ENCODE measurements at regions not wholly inside any gene's neighbourhood (a gene's known extent, or its start where the extent isn't known, plus 50 kb on each side); places are given as distances from the start of the nearest gene placed in this dataset.

DNA sequence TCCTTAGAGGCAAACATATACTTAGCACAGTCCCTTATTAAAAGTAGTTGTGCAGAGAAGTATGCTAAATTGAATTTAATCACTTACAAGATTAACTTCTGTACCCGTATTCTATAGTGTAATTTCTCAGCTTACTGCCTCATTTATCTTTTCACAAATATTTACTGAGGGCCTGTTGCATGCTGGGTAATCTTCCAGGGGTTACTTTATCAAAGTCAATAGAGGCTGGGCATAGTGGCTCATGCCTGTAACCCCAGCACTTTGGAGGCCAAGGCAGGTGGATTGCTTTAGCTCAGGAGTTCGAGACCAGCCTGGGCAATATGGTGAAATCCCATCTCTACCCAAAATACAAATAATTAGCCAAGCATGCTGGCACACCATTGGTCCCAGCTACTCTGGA is 111.7 kb upstream of the RAB27B start:
- H3K9me3 ChIP-seq (ENCODE audit: insufficient read depth, low read length), result no peaks in the 10 kb centered on the region
- no peaks in the 10 kb centered on the region for H3K4me1 ChIP-seq (ENCODE audit: insufficient read depth, insufficient read length)
- TF ChIP-seq SUZ12 (IDR thresholded peaks at IDR 0.05; ENCODE audit: extremely low read depth, insufficient read depth, insufficient read length) (no peak), ZNF274 (IDR thresholded peaks at IDR 0.05; ENCODE audit: low read depth, low read length) (no peak), YY1 (IDR thresholded peaks at IDR 0.05; ENCODE audit: insufficient read depth, insufficient read length) (no peak)

DNA sequence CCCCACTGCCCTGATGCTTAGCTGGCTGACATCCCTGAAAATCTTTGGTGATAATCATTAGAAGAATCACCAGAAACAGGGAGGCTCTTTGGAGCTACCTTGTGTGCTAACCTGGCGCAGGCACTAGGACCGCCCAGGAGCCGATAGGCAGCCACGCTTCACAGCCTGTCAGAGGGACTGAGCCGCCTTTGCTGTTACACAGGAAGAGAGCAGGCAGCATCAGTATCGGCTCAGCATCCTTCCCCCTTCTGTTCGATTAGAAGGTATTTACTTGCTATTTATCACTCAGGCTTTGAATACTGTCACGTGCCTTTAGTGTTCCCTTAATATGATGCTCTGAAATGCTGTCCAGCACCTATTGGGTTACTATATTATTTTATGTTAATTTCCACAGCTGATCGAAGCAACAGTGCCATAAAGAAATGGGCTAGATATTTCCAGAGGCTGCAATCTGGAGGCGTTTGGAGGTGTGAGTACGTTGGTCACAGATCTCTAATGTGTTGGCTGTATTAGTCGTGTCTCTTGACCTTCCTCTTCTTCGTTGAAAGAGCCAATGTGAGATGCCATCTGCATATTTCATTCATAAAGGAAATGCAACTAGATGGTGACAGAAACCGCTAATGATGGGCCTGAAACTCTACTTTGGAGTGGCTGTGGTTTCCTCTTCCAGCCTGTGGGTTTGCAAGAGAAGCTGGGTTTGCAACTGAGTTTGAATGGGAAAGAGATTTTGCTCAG is 110.4 kb upstream of the RAB27B start:
- TF ChIP-seq YY1 (IDR thresholded peaks at IDR 0.05; ENCODE audit: insufficient read depth, insufficient read length) (no peak), ZNF274 (IDR thresholded peaks at IDR 0.05; ENCODE audit: low read depth, low read length) (no peak), SUZ12 (IDR thresholded peaks at IDR 0.05; ENCODE audit: extremely low read depth, insufficient read depth, insufficient read length) (no peak)
- H3K4me3 ChIP-seq (ENCODE audit: insufficient read length, low read depth), result no peak overlapping the region
- H3K9me3 ChIP-seq (ENCODE audit: insufficient read depth, low read length), result no peaks in the 10 kb centered on the region
- no peaks in the 10 kb centered on the region for H3K4me1 ChIP-seq (ENCODE audit: insufficient read depth, insufficient read length)
- H3K9ac ChIP-seq (ENCODE audit: insufficient read length, low read depth), result no peak overlapping the region
- no peaks in the 10 kb centered on the region for H3K36me3 ChIP-seq (ENCODE audit: insufficient read depth, insufficient read length, low read length)
- H3K27me3 ChIP-seq (ENCODE audit: insufficient read depth, insufficient read length), result no peaks in the 10 kb centered on the region
- no peak for DNase-seq (ENCODE audit: low read depth, low spot score)

More for the DNA sequence above, 111.7 kb upstream of the RAB27B start:
- no peak for DNase-seq (ENCODE audit: low read depth, low spot score)
- Histone ChIP-seq H3K9ac (ENCODE audit: insufficient read length, low read depth) (no peak overlapping the region), H3K27me3 (ENCODE audit: insufficient read depth, insufficient read length) (no peaks in the 10 kb centered on the region), H3K4me3 (ENCODE audit: insufficient read length, low read depth) (no peak overlapping the region), H3K36me3 (ENCODE audit: insufficient read depth, insufficient read length, low read length) (no peaks in the 10 kb centered on the region)

- Histone ChIP-seq H3K9ac (ENCODE audit: insufficient read length, low read depth) (no peak overlapping the region), H3K4me3 (ENCODE audit: insufficient read length, low read depth) (no peak overlapping the region), H3K36me3 (ENCODE audit: insufficient read depth, insufficient read length, low read length) (no peaks in the 10 kb centered on the region), H3K27me3 (ENCODE audit: insufficient read depth, insufficient read length) (no peaks in the 10 kb centered on the region), H3K9me3 (ENCODE audit: insufficient read depth, low read length) (no peaks in the 10 kb centered on the region), H3K4me1 (ENCODE audit: insufficient read depth, insufficient read length) (no peaks in the 10 kb centered on the region)
- DNase-seq (ENCODE audit: low read depth, low spot score), result no peak
- TF ChIP-seq YY1 (IDR thresholded peaks at IDR 0.05; ENCODE audit: insufficient read depth, insufficient read length) (no peak), SUZ12 (IDR thresholded peaks at IDR 0.05; ENCODE audit: extremely low read depth, insufficient read depth, insufficient read length) (no peak), ZNF274 (IDR thresholded peaks at IDR 0.05; ENCODE audit: low read depth, low read length) (no peak)
Measured at GRCh38 chr18:54718408-54718773, 109.9 kb upstream of the RAB27B start.

GRCh38 chr18:54720620-54721019 is 107.7 kb upstream of the RAB27B start:
- Histone ChIP-seq H3K27me3 (ENCODE audit: insufficient read depth, insufficient read length) (no peaks in the 10 kb centered on the region), H3K36me3 (ENCODE audit: insufficient read depth, insufficient read length, low read length) (no peaks in the 10 kb centered on the region), H3K9me3 (ENCODE audit: insufficient read depth, low read length) (no peaks in the 10 kb centered on the region), H3K4me3 (ENCODE audit: insufficient read length, low read depth) (no peak overlapping the region), H3K4me1 (ENCODE audit: insufficient read depth, insufficient read length) (no peaks in the 10 kb centered on the region), H3K9ac (ENCODE audit: insufficient read length, low read depth) (no peak overlapping the region)
- TF ChIP-seq ZNF274 (IDR thresholded peaks at IDR 0.05; ENCODE audit: low read depth, low read length) (no peak), SUZ12 (IDR thresholded peaks at IDR 0.05; ENCODE audit: extremely low read depth, insufficient read depth, insufficient read length) (no peak), YY1 (IDR thresholded peaks at IDR 0.05; ENCODE audit: insufficient read depth, insufficient read length) (no peak)
- DNase-seq (ENCODE audit: low read depth, low spot score), result no peak

GRCh38 chr18:54726143-54726542 is 102.1 kb upstream of the RAB27B start:
- Histone ChIP-seq H3K27me3 (ENCODE audit: insufficient read depth, insufficient read length) (no peaks in the 10 kb centered on the region), H3K4me1 (ENCODE audit: insufficient read depth, insufficient read length) (no peaks in the 10 kb centered on the region), H3K36me3 (ENCODE audit: insufficient read depth, insufficient read length, low read length) (no peaks in the 10 kb centered on the region), H3K9me3 (ENCODE audit: insufficient read depth, low read length) (no peaks in the 10 kb centered on the region), H3K9ac (ENCODE audit: insufficient read length, low read depth) (no peak overlapping the region), H3K4me3 (ENCODE audit: insufficient read length, low read depth) (no peak overlapping the region)
- DNase-seq (ENCODE audit: low read depth, low spot score), result no peak
- TF ChIP-seq ZNF274 (IDR thresholded peaks at IDR 0.05; ENCODE audit: low read depth, low read length) (no peak), SUZ12 (IDR thresholded peaks at IDR 0.05; ENCODE audit: extremely low read depth, insufficient read depth, insufficient read length) (no peak), YY1 (IDR thresholded peaks at IDR 0.05; ENCODE audit: insufficient read depth, insufficient read length) (no peak)

DNA sequence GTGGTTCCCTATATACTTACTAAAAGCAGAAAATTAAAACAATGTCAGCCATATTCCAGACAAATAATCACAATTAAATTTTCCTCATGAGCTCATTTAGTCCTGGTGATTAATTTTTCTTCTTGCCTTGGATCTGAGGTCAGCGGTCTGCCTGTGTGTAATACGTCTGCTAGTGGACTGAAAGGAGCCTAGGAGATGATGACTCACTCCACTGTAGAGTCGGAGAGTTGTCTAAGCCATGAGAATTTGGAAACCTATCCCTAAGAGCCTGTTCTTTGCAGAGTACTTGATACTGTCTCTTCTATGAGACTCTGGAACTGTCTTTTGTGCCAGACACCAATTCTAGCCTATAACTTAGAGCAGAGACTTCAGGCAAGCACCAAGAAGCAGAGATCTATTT is 94.2 kb upstream of the RAB27B start:
- Histone ChIP-seq H3K9ac (ENCODE audit: insufficient read length, low read depth) (no peak overlapping the region), H3K4me3 (ENCODE audit: insufficient read length, low read depth) (no peak overlapping the region), H3K27me3 (ENCODE audit: insufficient read depth, insufficient read length) (no peaks in the 10 kb centered on the region), H3K4me1 (ENCODE audit: insufficient read depth, insufficient read length) (no peaks in the 10 kb centered on the region), H3K36me3 (ENCODE audit: insufficient read depth, insufficient read length, low read length) (no peaks in the 10 kb centered on the region), H3K9me3 (ENCODE audit: insufficient read depth, low read length) (no peaks in the 10 kb centered on the region)
- no peak for DNase-seq (ENCODE audit: low read depth, low spot score)
- no peak for TF ChIP-seq YY1 (IDR thresholded peaks at IDR 0.05; ENCODE audit: insufficient read depth, insufficient read length)
- TF ChIP-seq SUZ12 (IDR thresholded peaks at IDR 0.05; ENCODE audit: extremely low read depth, insufficient read depth, insufficient read length), result no peak
- no peak for TF ChIP-seq ZNF274 (IDR thresholded peaks at IDR 0.05; ENCODE audit: low read depth, low read length)

DNA sequence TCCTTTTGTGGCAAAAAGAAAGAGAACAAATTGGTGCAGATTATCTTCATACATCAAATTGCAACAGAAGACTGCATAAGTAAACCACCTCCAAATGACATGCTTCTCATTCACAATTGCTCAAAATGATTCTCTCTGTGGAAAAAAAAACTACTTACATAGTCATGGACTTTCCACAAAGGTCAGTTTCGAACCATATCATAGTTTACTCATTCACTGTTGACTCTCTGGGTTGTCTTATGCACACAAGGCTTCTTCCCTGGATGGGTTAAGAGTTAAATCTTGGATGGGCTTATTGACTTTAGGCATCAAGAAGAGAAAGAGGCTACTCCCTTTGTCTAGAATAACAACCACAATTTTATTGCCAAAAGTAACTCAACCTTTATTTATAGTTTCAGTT is 91.3 kb upstream of the RAB27B start:
- DNase-seq (ENCODE audit: low read depth, low spot score), result no peak
- no peaks in the 10 kb centered on the region for H3K36me3 ChIP-seq (ENCODE audit: insufficient read depth, insufficient read length, low read length)
- H3K4me3 ChIP-seq (ENCODE audit: insufficient read length, low read depth), result no peak overlapping the region
- no peaks in the 10 kb centered on the region for H3K4me1 ChIP-seq (ENCODE audit: insufficient read depth, insufficient read length)
- no peak overlapping the region for H3K9ac ChIP-seq (ENCODE audit: insufficient read length, low read depth)
- no peaks in the 10 kb centered on the region for H3K27me3 ChIP-seq (ENCODE audit: insufficient read depth, insufficient read length)
- TF ChIP-seq SUZ12 (IDR thresholded peaks at IDR 0.05; ENCODE audit: extremely low read depth, insufficient read depth, insufficient read length) (no peak), ZNF274 (IDR thresholded peaks at IDR 0.05; ENCODE audit: low read depth, low read length) (no peak), YY1 (IDR thresholded peaks at IDR 0.05; ENCODE audit: insufficient read depth, insufficient read length) (no peak)
- no peaks in the 10 kb centered on the region for H3K9me3 ChIP-seq (ENCODE audit: insufficient read depth, low read length)
